GM18870 (cell line): ENCODE measurements at regions not wholly inside any gene's neighbourhood (a gene's known extent, or its start where the extent isn't known, plus 50 kb on each side); places are given as distances from the start of the nearest gene placed in this dataset.

Source experiments
- ATAC-seq: cut with Tn5 transposase; IDR thresholded peaks from one replicate; pipeline ENCODE4 v1.9.1; 2021; ENCODE audit warnings: moderate library complexity; ENCODE audit not compliant: unreplicated experiment

GRCh38 chr9:21746550-21746949, 55.9 kb upstream of the MTAP start:
- no peak for ATAC-seq

GRCh38 chr9:21747175-21747574, 55.3 kb upstream of the MTAP start:
- no peak for ATAC-seq

- no peak for ATAC-seq
Observed at GRCh38 chr9:21750021-21750735, 52.3 kb upstream of the MTAP start.

GRCh38 chr9:21751998-21752397, 50.4 kb upstream of the MTAP start:
- no peak for ATAC-seq
